ENCODE measurements at regions not wholly inside any gene's neighbourhood (a gene's known extent, or its start where the extent isn't known, plus 50 kb on each side); places are given as distances from the start of the nearest gene placed in this dataset.

DNA sequence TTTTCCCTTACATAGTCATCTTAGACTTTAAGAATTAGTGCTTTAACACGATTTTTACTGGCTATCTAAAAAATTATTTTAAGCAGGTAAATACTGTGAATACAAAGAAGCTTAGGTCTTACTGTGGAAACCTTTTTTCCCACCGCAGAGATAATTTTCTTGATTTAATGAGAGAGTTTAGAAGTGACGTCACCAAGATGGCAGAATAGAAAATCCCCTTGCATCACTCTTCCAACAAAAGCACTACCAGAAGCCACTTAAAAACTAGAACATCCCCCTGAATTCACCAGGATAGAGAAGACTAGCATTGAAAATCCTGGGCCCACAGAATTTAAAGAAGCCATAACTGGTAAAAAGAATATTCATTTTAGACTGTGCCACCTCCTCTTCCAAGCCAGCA is 375.4 kb upstream of the PTCHD4 start:
- H3K4me2 ChIP-seq (ENCODE audit: low read length), result no peak overlapping the region
- H3K36me3 ChIP-seq (ENCODE audit: control insufficient read depth in 1 of 2, insufficient read depth in 2 of 2, low read length in 2 of 2), result no peaks in the 10 kb centered on the region
- ChIA-PET RAD21 (ENCODE audit: low non-redundant PET in 1 of 2, low total read pairs in 2 of 2, uncharacterized antibody in 2 of 2, unreplicated experiment in 2 of 2) (no interaction called here), POLR2A (no interaction called here), CTCF (no interaction called here)
- H3K79me2 ChIP-seq (ENCODE audit: insufficient read depth, low read length), result no peaks in the 10 kb centered on the region
- BruUV-seq (replicated peaks), result no TSS peak
- ATAC-seq (no peak), DNase-seq (ENCODE audit: low read depth, low spot score) (no peak)
- peak overlapping the region; percentile 1 for H2AFZ ChIP-seq (ENCODE audit: low read depth, low read length, poor library complexity, severe bottlenecking)
- intact Hi-C loops (cut with micrococcal nuclease), result no loop called here
- no peaks in the 10 kb centered on the region; the same call in 1 of the 2 replicates for H3K9me2 ChIP-seq (ENCODE audit: insufficient read depth)
- no peak overlapping the region for H3K27ac ChIP-seq (ENCODE audit: low read depth, low read length)
- H3K4me3 ChIP-seq (replicated peaks in 1 of 2; ENCODE audit: low read depth in 1 of 2, low read length in 2 of 2), result no peak overlapping the region
- no peak overlapping the region for H3K9ac ChIP-seq (ENCODE audit: low read length)
- H3K9me3 ChIP-seq (ENCODE audit: control insufficient read depth in 1 of 2, insufficient read depth in 1 of 2, low read depth in 1 of 2, low read length in 2 of 2), result no peaks in the 10 kb centered on the region
- peaks cover 0 to 3% of the 10 kb centered on the region in 2 experiments; a peak in 1 of 4 replicates for H3K4me1 ChIP-seq (ENCODE audit: control insufficient read depth in 1 of 2, insufficient read depth in 2 of 2, low read length in 2 of 2)
- TF ChIP-seq FOSL1 (IDR thresholded peaks at IDR 0.05; ENCODE audit: low read depth) (no peak), CEBPB (IDR thresholded peaks at IDR 0.05; ENCODE audit: low read depth) (no peak), POLR2AphosphoS5 (IDR thresholded peaks at IDR 0.05; ENCODE audit: low read depth, low read length) (no peak)
- H3K27me3 ChIP-seq (ENCODE audit: insufficient read depth, low read length), result no peaks in the 10 kb centered on the region
- H4K20me1 ChIP-seq (ENCODE audit: insufficient read depth), result no peaks in the 10 kb centered on the region

DNA sequence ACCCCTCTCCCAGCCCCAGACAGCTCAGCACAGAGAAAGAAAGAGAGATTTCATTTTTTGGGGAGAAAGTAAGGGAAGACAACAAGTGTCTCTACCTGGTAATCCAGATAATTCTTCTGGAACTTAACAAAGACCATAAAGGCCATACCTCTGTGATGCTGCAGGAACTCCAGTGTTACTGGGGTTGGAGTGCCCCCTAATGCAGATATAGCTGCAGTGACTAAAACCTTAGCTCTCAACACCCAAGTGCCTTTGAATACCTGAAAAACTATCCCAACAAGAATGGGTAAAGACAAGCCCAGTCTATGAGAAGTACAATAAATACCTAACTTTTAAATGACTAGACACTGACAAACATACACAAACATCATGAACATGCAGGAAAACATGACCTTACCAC is 365.3 kb upstream of the PTCHD4 start:
- no peak for DNase-seq (ENCODE audit: low read depth, low spot score)

More for the DNA sequence above, 365.3 kb upstream of the PTCHD4 start:
- ChIA-PET POLR2A (no interaction called here), RAD21 (ENCODE audit: low non-redundant PET in 1 of 2, low total read pairs in 2 of 2, uncharacterized antibody in 2 of 2, unreplicated experiment in 2 of 2) (interaction anchor here (0.8 to 1.2 kb wide), 3 partner anchors 289 to 389 kb away, joined by 3 read pairs; no protein-coding TSS in a partner anchor), CTCF (interaction anchor here (0.7 to 2.2 kb wide), 10 partner anchors 289 to 934 kb away, joined by 3 to 21 read pairs (median 6); no protein-coding TSS in a partner anchor)
- TF ChIP-seq POLR2AphosphoS5 (IDR thresholded peaks at IDR 0.05; ENCODE audit: low read depth, low read length), result no peak
- TF ChIP-seq FOSL1 (IDR thresholded peaks at IDR 0.05; ENCODE audit: low read depth), result no peak
- TF ChIP-seq, protein P1, sequence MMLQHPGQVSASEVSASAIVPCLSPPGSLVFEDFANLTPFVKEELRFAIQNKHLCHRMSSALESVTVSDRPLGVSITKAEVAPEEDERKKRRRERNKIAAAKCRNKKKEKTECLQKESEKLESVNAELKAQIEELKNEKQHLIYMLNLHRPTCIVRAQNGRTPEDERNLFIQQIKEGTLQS (IDR thresholded peaks at IDR 0.05), result no peak
- TF ChIP-seq, protein P2, sequence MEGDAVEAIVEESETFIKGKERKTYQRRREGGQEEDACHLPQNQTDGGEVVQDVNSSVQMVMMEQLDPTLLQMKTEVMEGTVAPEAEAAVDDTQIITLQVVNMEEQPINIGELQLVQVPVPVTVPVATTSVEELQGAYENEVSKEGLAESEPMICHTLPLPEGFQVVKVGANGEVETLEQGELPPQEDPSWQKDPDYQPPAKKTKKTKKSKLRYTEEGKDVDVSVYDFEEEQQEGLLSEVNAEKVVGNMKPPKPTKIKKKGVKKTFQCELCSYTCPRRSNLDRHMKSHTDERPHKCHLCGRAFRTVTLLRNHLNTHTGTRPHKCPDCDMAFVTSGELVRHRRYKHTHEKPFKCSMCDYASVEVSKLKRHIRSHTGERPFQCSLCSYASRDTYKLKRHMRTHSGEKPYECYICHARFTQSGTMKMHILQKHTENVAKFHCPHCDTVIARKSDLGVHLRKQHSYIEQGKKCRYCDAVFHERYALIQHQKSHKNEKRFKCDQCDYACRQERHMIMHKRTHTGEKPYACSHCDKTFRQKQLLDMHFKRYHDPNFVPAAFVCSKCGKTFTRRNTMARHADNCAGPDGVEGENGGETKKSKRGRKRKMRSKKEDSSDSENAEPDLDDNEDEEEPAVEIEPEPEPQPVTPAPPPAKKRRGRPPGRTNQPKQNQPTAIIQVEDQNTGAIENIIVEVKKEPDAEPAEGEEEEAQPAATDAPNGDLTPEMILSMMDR (IDR thresholded peaks at IDR 0.05 in 2 of 3, conservative IDR thresholded peaks at IDR 0.05 in 1 of 3; ENCODE audit: borderline replicate concordance in 1 of 3, insufficient read depth in 1 of 3, low read depth in 2 of 3, low read length in 2 of 3), result peak; percentile 26 to 32 (median 31); a peak in 4 of 6 replicates
- peak; percentile 61 for TF ChIP-seq RAD21 (IDR thresholded peaks at IDR 0.05; ENCODE audit: low read depth)
- Histone ChIP-seq H3K36me3 (ENCODE audit: control insufficient read depth in 1 of 2, insufficient read depth in 2 of 2, low read length in 2 of 2) (no peaks in the 10 kb centered on the region), H2AFZ (ENCODE audit: low read depth, low read length, poor library complexity, severe bottlenecking) (no peak overlapping the region), H3K4me3 (replicated peaks in 1 of 2; ENCODE audit: low read depth in 1 of 2, low read length in 2 of 2) (no peak overlapping the region), H3K27me3 (ENCODE audit: insufficient read depth, low read length) (no peaks in the 10 kb centered on the region), H3K9me2 (ENCODE audit: insufficient read depth) (0 out of 2 replicates have a peak, but pooled peaks cover 3% of the 10 kb centered on the region), H3K79me2 (ENCODE audit: insufficient read depth, low read length) (no peaks in the 10 kb centered on the region), H3K27ac (ENCODE audit: low read depth, low read length) (no peak overlapping the region), H3K4me2 (ENCODE audit: low read length) (no peak overlapping the region), H3K4me1 (ENCODE audit: control insufficient read depth in 1 of 2, insufficient read depth in 2 of 2, low read length in 2 of 2) (no peaks in the 10 kb centered on the region), H3K9ac (ENCODE audit: low read length) (no peak overlapping the region), H3K9me3 (ENCODE audit: control insufficient read depth in 1 of 2, insufficient read depth in 1 of 2, low read depth in 1 of 2, low read length in 2 of 2) (no peaks in the 10 kb centered on the region), H4K20me1 (ENCODE audit: insufficient read depth) (no peaks in the 10 kb centered on the region)
- 0 out of 2 replicates have a peak, but pooled peaks have one; percentile 50 for ATAC-seq
- no TSS peak for BruUV-seq (replicated peaks)
- intact Hi-C loops (cut with micrococcal nuclease), result loop anchor here (1.0 to 2.0 kb wide), 2 partner anchors 389 to 687 kb away; no protein-coding TSS in a partner anchor
